ENCODE measurements at regions not wholly inside any gene's neighbourhood (a gene's known extent, or its start where the extent isn't known, plus 50 kb on each side); places are given as distances from the start of the nearest gene placed in this dataset.
"Not testable (repeated sequence)": the region's sequence is repeated elsewhere in the genome, so short reads cannot be mapped to it uniquely, and the experiment has no call there.

DNA sequence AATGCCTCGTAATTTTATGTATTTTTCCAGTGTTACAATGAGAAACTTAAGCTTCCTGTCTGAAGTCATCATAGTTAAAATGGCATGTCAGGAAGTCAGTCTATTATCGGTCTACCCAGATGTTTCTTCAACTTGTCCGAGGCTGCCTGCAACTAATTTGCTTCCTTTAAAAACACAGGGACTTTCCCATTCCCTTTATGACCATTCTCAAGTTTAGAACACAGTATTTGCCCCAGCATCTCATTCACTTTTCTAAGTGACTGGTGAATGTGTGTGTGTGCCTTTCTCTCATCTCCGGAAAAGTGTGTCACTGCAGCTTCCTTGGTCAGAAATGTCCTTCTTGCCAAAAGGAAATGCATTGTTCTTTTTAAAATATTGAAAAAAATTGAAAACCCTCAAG is 466.6 kb downstream of the RAP2B start:
- no peak overlapping the region for H3K4me3 ChIP-seq (ENCODE audit: low read depth, low read length)
- H3K4me1 ChIP-seq (ENCODE audit: control insufficient read depth, insufficient read depth, low read length) = no peaks in the 10 kb centered on the region
- no peaks in the 10 kb centered on the region for H3K36me3 ChIP-seq (ENCODE audit: control insufficient read depth, insufficient read depth, low read length)
- no peak overlapping the region for H3K9ac ChIP-seq (ENCODE audit: low read depth, low read length)
- no peaks in the 10 kb centered on the region for H3K9me3 ChIP-seq (ENCODE audit: control insufficient read depth, insufficient read depth, low read length)
- no peaks in the 10 kb centered on the region for H3K27me3 ChIP-seq (ENCODE audit: control insufficient read depth, insufficient read depth, low read length)

DNA sequence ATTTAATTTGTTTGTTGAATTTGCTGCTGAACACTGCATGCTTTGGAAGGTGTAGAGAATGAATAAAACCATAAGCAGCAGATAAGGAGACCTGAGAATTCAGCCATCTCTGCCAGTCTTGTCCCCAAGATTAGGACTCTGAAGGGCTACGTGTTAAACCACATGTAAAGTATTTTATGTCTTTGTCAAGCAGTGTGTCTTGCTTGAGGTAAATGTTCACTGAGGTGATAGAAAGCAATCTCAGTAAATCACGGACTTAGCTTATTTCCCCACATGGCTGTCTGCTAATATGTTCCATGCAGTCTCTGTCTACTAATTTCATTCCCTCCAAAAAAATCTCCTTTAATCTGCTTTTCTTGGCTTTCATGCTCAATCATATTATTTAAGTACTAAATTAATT is 467.1 kb downstream of the RAP2B start:
- no peaks in the 10 kb centered on the region for H3K4me1 ChIP-seq (ENCODE audit: control insufficient read depth, insufficient read depth, low read length)
- H3K4me3 ChIP-seq (ENCODE audit: low read depth, low read length) = no peak overlapping the region
- no peak overlapping the region for H3K9ac ChIP-seq (ENCODE audit: low read depth, low read length)
- no peaks in the 10 kb centered on the region for H3K9me3 ChIP-seq (ENCODE audit: control insufficient read depth, insufficient read depth, low read length)
- H3K36me3 ChIP-seq (ENCODE audit: control insufficient read depth, insufficient read depth, low read length) = no peaks in the 10 kb centered on the region
- H3K27me3 ChIP-seq (ENCODE audit: control insufficient read depth, insufficient read depth, low read length) = no peaks in the 10 kb centered on the region

DNA sequence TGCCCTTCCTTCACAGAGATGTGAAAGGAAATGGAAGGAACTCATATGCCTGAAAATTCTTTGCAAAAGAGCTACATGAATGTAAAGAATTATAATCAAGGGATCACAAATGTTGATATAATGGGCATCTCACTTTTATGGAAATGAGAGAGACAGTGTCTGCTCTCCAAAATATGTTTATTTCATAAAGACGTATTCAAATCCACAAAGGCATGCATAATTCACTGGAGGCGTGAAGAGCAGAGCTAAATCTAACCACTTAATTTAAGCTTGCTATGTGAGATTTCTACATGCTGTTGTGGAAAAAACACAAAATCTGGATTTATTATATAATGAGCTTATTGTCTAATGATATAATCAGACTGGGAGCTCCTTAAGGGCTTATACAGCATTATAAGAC is 469.1 kb downstream of the RAP2B start:
- H3K27me3 ChIP-seq (ENCODE audit: control insufficient read depth, insufficient read depth, low read length) = no peaks in the 10 kb centered on the region
- no peaks in the 10 kb centered on the region for H3K9me3 ChIP-seq (ENCODE audit: control insufficient read depth, insufficient read depth, low read length)
- H3K4me3 ChIP-seq (ENCODE audit: low read depth, low read length) = no peak overlapping the region
- no peaks in the 10 kb centered on the region for H3K4me1 ChIP-seq (ENCODE audit: control insufficient read depth, insufficient read depth, low read length)
- no peaks in the 10 kb centered on the region for H3K36me3 ChIP-seq (ENCODE audit: control insufficient read depth, insufficient read depth, low read length)
- H3K9ac ChIP-seq (ENCODE audit: low read depth, low read length) = no peak overlapping the region

DNA sequence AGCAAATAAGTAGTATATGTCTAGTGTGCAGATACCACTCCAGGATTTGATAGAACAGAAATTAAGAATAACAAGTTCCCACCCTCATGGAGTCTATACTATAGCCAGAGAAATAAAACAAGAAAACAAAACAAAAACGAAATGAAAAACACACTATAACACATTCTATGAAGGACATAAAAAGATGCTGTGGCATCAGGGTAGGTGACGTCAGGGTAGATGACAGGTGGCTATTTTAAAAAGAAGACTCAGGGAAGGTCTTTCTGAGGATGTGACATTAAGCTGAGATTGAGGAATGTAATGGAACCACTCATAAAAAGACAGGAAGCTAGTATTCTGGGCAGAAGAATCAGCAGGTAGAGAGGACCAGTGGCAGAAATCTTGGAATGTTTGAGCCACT is 469.6 kb downstream of the RAP2B start:
- Histone ChIP-seq H3K4me1 (ENCODE audit: control insufficient read depth, insufficient read depth, low read length) (no peaks in the 10 kb centered on the region), H3K27me3 (ENCODE audit: control insufficient read depth, insufficient read depth, low read length) (no peaks in the 10 kb centered on the region), H3K4me3 (ENCODE audit: low read depth, low read length) (no peak overlapping the region), H3K9ac (ENCODE audit: low read depth, low read length) (no peak overlapping the region), H3K9me3 (ENCODE audit: control insufficient read depth, insufficient read depth, low read length) (no peaks in the 10 kb centered on the region), H3K36me3 (ENCODE audit: control insufficient read depth, insufficient read depth, low read length) (no peaks in the 10 kb centered on the region)

DNA sequence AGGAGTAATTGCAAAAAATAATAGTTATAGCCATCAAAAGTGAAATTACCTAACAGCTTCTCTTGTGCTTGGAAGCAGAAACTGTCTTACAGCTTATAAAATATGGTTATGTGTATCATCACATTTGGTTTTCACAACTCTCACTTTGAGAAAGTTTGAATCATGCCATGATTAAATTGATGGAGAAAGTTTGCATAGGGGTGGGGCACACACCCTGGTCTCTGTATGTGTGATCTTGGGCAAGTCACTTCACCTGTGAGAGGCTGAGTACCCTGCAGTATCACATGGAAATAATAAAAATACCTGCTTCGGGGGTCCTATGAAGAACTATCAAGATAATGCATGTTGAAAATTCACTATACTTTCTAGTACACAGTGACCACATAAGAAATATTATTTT is 471.4 kb downstream of the RAP2B start:
- H3K4me1 ChIP-seq (ENCODE audit: control insufficient read depth, insufficient read depth, low read length) = no peaks in the 10 kb centered on the region
- no peaks in the 10 kb centered on the region for H3K9me3 ChIP-seq (ENCODE audit: control insufficient read depth, insufficient read depth, low read length)
- no peak overlapping the region for H3K4me3 ChIP-seq (ENCODE audit: low read depth, low read length)
- H3K9ac ChIP-seq (ENCODE audit: low read depth, low read length) = no peak overlapping the region
- H3K36me3 ChIP-seq (ENCODE audit: control insufficient read depth, insufficient read depth, low read length) = no peaks in the 10 kb centered on the region
- no peaks in the 10 kb centered on the region for H3K27me3 ChIP-seq (ENCODE audit: control insufficient read depth, insufficient read depth, low read length)

DNA sequence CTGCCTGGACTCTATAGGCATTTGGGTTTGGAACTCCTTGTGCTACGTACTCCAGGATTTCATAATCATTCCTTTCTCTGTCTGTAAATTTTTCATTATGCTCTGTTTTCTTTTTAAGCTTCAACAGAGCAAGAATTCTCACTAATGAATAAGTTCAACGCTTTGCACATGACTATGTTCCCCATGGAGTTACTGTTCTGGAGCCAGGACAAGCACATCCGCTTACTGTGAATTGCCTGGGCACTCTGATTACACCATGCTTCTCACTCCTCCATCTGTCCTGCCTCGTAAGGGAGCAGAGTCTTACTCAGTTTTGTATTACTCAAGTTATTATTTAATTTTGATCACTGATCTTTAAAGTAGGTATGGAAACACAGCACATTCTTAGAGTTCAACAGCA is 472.7 kb downstream of the RAP2B start:
- Histone ChIP-seq H3K9ac (ENCODE audit: low read depth, low read length) (no peak overlapping the region), H3K36me3 (ENCODE audit: control insufficient read depth, insufficient read depth, low read length) (no peaks in the 10 kb centered on the region), H3K27me3 (ENCODE audit: control insufficient read depth, insufficient read depth, low read length) (no peaks in the 10 kb centered on the region), H3K9me3 (ENCODE audit: control insufficient read depth, insufficient read depth, low read length) (no peaks in the 10 kb centered on the region), H3K4me1 (ENCODE audit: control insufficient read depth, insufficient read depth, low read length) (peaks cover under 1% of the 10 kb centered on the region), H3K4me3 (ENCODE audit: low read depth, low read length) (no peak overlapping the region)

DNA sequence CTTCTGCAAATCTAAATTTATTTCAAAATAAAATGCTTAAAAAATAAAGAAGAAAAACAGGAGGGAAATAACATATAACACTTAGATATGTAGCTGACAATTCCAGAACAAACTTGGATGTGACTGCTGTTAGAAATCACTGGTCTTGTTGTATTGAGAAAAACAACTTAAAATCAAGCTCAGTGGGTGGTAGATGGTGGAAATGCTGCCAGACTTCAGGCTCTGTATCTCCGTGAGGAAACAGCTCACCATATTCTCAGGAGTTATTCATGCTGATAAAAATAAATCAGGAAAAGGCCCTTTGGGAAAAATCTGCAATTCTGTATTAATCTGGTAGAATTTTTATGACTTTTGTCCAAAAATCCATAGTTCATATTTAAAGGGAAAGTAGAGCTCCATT is 477.6 kb downstream of the RAP2B start:
- no peaks in the 10 kb centered on the region for H3K27me3 ChIP-seq (ENCODE audit: control insufficient read depth, insufficient read depth, low read length)
- no peak overlapping the region for H3K9ac ChIP-seq (ENCODE audit: low read depth, low read length)
- H3K36me3 ChIP-seq (ENCODE audit: control insufficient read depth, insufficient read depth, low read length) = no peaks in the 10 kb centered on the region
- no peak overlapping the region for H3K4me3 ChIP-seq (ENCODE audit: low read depth, low read length)
- peaks cover 24% of the 10 kb centered on the region for H3K4me1 ChIP-seq (ENCODE audit: control insufficient read depth, insufficient read depth, low read length)
- H3K9me3 ChIP-seq (ENCODE audit: control insufficient read depth, insufficient read depth, low read length) = no peaks in the 10 kb centered on the region

DNA sequence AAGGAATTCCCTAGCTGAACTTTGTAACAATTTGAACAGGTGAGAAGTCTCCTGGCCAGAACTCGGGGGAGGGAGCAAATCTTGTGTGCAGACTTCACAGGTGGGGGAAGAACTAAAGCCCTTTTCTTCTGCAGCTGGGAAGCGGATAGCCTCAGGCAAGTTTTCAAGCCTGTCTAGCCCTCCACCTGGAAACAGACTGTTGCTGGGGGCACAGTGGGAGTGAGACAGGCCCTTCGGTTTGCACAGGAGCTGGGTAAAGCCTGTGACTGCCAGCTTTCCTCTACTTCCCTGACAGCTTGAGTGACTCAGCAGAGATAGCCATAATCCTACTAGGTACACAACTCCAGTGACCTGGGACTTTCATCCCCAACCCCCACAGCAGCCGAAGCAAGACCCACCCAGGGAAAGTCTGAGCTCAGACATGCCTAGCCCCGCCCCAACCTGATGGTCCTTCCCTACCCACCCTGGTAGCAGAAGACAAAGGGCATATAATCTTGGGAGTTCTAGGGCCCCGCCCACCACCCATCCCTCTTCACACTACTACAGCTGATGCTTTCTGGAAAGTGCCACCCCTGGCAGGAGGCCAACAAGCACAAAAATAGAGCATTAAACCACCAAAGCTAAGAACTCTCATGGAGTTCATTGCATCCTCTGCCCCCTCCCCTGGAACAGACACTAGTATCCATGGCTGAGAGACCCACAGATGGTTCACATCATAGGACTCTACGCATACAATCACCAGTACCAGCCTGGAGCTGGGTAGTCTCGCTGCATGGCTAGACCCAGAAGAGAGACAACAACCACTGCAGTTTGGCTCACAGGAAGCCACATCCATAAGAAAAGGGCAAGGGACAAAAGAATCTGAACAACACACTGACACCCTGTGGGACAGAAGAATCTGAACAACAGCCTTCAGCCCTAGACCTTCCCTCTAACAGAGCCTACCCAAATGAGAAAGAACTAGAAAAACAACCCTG is 479.0 kb downstream of the RAP2B start:
- H3K9ac ChIP-seq (ENCODE audit: low read depth, low read length) = peak overlapping the region; percentile 24
- H3K4me1 ChIP-seq (ENCODE audit: control insufficient read depth, insufficient read depth, low read length) = peaks cover 24% of the 10 kb centered on the region
- H3K27me3 ChIP-seq (ENCODE audit: control insufficient read depth, insufficient read depth, low read length) = no peaks in the 10 kb centered on the region
- no peaks in the 10 kb centered on the region for H3K9me3 ChIP-seq (ENCODE audit: control insufficient read depth, insufficient read depth, low read length)
- H3K4me3 ChIP-seq (ENCODE audit: low read depth, low read length) = peak overlapping the region; percentile 18
- H3K36me3 ChIP-seq (ENCODE audit: control insufficient read depth, insufficient read depth, low read length) = no peaks in the 10 kb centered on the region

DNA sequence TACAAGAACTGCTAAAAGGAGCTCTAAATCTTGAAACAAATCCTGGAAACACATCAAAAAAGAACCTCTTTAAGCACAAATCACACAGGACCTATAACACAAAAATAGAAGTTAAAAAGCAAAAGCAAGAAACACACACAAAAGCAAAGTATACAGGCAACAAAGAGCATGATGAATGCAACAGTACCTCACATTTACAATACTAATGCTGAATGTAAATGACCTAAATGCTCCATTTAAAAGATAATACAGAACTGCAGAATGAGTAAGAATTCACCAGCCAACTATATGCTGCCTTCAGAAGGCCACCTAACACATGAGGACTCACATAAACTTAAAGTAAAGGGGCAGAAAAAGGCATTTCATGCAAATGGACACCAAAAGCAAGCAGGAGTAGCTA is 478.6 kb upstream of the ARHGEF26 start:
- H3K9ac ChIP-seq (ENCODE audit: low read depth, low read length); H3K27me3 ChIP-seq (ENCODE audit: control insufficient read depth, insufficient read depth, low read length); H3K4me3 ChIP-seq (ENCODE audit: low read depth, low read length): not testable (repeated sequence)

DNA sequence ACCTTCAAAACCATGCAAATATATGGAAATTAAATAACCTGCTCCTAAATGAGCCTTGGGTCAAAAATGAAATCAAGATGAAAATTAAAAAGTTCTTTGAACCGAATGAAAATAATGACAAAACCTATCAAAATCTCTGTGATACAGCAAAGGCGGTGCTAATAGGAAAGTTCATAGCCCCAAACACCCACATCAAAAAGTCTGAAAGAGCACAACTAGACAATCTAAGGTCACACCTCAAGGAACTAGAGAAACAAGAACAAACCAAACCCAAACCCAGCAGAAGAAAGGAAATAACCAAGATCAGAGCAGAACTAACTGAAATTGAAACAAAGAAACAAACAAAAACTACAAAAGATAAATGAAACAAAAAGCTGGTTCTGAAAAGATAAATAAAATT is 477.7 kb upstream of the ARHGEF26 start:
- not testable (repeated sequence) for H3K4me3 ChIP-seq (ENCODE audit: low read depth, low read length); H3K36me3 ChIP-seq (ENCODE audit: control insufficient read depth, insufficient read depth, low read length); H3K9ac ChIP-seq (ENCODE audit: low read depth, low read length); H3K27me3 ChIP-seq (ENCODE audit: control insufficient read depth, insufficient read depth, low read length); H3K9me3 ChIP-seq (ENCODE audit: control insufficient read depth, insufficient read depth, low read length)
- H3K4me1 ChIP-seq (ENCODE audit: control insufficient read depth, insufficient read depth, low read length) = peaks cover 24% of the 10 kb centered on the region

More for the DNA sequence above, 478.6 kb upstream of the ARHGEF26 start:
- peaks cover 24% of the 10 kb centered on the region for H3K4me1 ChIP-seq (ENCODE audit: control insufficient read depth, insufficient read depth, low read length)
- not testable (repeated sequence) for H3K9me3 ChIP-seq (ENCODE audit: control insufficient read depth, insufficient read depth, low read length); H3K36me3 ChIP-seq (ENCODE audit: control insufficient read depth, insufficient read depth, low read length)

DNA sequence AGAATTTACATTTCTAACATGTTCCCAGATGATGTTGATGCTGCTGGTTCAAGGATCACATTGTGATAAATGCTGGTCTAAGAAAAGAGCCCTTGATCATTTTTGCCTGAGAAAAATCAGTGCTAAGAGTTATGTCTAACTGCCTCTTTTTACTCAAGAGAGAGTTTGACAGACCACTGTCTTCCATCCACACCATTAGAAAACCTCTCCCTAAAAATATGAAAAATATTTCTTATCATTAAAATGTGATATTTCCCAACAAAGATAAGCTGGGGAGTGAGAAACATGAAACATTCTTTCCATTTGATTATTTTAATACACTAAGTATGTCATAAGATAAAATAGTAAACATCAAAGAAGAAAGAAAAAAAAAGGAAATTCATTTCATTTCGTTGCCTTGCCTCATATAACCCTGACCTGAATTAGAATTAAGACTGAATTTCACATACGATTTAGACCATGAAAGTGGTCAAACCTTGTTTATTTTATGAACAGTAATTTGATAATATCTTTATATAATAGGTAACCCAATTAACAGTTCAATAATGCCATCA is 471.8 kb upstream of the ARHGEF26 start:
- Histone ChIP-seq H3K4me3 (ENCODE audit: low read depth, low read length) (no peak overlapping the region), H3K27me3 (ENCODE audit: control insufficient read depth, insufficient read depth, low read length) (no peaks in the 10 kb centered on the region), H3K36me3 (ENCODE audit: control insufficient read depth, insufficient read depth, low read length) (no peaks in the 10 kb centered on the region), H3K9me3 (ENCODE audit: control insufficient read depth, insufficient read depth, low read length) (no peaks in the 10 kb centered on the region), H3K4me1 (ENCODE audit: control insufficient read depth, insufficient read depth, low read length) (no peaks in the 10 kb centered on the region), H3K9ac (ENCODE audit: low read depth, low read length) (no peak overlapping the region)

DNA sequence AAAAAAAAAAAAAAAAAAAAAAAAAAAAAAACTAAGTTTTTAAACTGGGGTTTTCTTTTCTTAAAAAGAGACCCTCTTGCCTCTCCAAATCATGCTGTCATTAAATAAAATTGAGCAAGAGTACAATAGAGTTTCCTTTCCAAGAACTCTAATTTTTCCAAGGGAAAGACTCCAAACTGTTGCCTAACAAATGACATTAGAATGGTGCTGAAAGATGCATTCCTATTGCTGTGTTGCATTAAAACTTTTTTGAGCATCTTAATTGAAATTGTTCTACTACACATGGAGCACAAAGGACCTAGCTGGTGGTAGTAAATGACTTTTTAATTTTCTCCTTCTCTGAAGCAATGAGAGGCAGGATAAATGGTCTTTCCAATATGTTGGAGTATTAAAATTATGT is 469.1 kb upstream of the ARHGEF26 start:
- Histone ChIP-seq H3K4me1 (ENCODE audit: control insufficient read depth, insufficient read depth, low read length) (no peaks in the 10 kb centered on the region), H3K9ac (ENCODE audit: low read depth, low read length) (no peak overlapping the region), H3K27me3 (ENCODE audit: control insufficient read depth, insufficient read depth, low read length) (no peaks in the 10 kb centered on the region), H3K36me3 (ENCODE audit: control insufficient read depth, insufficient read depth, low read length) (no peaks in the 10 kb centered on the region), H3K4me3 (ENCODE audit: low read depth, low read length) (no peak overlapping the region), H3K9me3 (ENCODE audit: control insufficient read depth, insufficient read depth, low read length) (no peaks in the 10 kb centered on the region)
